ENCODE measurements at regions not wholly inside any gene's neighbourhood (a gene's known extent, or its start where the extent isn't known, plus 50 kb on each side); places are given as distances from the start of the nearest gene placed in this dataset.
"Not testable (repeated sequence)": the region's sequence is repeated elsewhere in the genome, so short reads cannot be mapped to it uniquely, and the experiment has no call there.

DNA sequence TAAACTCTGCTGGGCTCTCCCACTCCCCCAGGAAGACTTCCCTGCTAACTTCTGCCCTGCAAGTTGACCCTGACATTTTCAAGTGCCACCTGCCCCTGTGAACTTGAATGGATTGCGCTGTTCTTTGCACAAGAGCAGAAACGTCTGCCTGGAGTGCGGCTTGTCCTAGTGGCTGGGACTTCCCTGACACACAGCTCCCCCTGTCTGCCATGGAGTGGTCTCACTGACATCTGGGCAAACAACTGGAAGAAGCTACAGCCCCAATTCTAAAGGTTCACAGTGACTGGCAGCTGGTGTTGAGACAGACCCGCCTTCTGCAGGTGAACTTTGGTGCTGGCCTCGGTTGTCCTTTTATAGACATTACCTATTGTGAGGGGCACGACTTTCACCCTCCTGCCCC lies 138.7 kb downstream of the KLRB1 start:
- TF ChIP-seq, protein P1, sequence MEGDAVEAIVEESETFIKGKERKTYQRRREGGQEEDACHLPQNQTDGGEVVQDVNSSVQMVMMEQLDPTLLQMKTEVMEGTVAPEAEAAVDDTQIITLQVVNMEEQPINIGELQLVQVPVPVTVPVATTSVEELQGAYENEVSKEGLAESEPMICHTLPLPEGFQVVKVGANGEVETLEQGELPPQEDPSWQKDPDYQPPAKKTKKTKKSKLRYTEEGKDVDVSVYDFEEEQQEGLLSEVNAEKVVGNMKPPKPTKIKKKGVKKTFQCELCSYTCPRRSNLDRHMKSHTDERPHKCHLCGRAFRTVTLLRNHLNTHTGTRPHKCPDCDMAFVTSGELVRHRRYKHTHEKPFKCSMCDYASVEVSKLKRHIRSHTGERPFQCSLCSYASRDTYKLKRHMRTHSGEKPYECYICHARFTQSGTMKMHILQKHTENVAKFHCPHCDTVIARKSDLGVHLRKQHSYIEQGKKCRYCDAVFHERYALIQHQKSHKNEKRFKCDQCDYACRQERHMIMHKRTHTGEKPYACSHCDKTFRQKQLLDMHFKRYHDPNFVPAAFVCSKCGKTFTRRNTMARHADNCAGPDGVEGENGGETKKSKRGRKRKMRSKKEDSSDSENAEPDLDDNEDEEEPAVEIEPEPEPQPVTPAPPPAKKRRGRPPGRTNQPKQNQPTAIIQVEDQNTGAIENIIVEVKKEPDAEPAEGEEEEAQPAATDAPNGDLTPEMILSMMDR (IDR thresholded peaks at IDR 0.05; ENCODE audit: poor library complexity), result peak; percentile 61
- TF ChIP-seq EZH2 (IDR thresholded peaks at IDR 0.05; ENCODE audit: borderline replicate concordance); EZH2phosphoT487 (IDR thresholded peaks at IDR 0.05; ENCODE audit: low read depth, severe bottlenecking, unreplicated experiment): not testable (repeated sequence)
